GM19240 (cell line): ENCODE measurements at regions not wholly inside any gene's neighbourhood (a gene's known extent, or its start where the extent isn't known, plus 50 kb on each side); places are given as distances from the start of the nearest gene placed in this dataset.

ENCODE experiments used
- DNase-seq: peaks from one replicate; pipeline ENCODE4 v3.0.0; 2011; ENCODE audit warnings: low spot score; ENCODE audit not compliant: insufficient read length

DNA sequence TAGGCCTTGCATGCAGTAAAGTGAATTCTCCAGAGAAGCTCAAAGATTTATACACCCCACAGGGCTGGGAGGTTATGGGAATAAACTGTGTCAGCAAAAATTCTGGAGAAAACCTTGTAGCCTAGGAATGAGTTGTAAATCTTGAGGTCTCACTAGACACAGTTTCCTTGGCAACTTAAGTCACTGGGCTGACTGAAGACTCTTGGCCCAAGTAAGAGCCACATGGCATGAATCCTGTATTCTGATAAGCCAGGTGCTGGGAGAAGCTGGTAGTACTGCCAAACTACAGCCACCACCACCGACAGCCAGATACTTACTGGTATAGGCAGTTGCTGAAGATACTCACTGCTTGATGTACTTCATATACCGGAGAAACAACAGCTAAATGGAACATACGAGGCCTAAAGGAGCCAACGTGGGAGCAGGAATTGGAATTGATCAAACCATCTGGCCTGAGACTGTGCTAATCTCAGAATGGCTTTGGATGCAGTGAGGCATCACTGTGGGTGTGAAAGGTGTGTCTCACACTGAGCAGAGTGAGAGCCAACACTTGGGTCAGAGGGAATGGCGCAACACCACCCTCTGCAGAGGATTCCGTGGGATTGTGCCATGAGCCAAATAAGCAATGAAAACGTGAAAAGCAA lies 102.8 kb upstream of the TMCC3 start:
- DNase-seq: no peak

DNA sequence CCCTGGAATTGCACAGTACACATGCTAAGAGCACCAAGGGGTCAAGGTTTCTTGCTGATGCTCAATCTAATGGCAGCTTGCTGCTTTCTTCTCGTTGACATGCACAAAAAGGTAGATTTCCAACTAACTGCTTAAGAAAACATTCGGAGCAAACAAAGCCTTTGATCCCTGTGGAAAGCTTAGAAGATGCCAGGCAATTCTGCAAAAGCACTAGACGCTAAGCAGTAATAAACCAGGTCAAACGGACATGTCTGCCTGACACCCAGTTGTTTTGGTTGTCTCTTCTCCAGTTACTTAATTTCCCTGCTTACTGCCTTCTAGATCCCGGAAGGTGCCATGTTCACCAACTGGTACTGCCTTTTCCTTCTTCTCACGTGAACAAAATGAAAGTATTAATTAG lies 100.5 kb upstream of the TMCC3 start:
- no peak for DNase-seq

DNA sequence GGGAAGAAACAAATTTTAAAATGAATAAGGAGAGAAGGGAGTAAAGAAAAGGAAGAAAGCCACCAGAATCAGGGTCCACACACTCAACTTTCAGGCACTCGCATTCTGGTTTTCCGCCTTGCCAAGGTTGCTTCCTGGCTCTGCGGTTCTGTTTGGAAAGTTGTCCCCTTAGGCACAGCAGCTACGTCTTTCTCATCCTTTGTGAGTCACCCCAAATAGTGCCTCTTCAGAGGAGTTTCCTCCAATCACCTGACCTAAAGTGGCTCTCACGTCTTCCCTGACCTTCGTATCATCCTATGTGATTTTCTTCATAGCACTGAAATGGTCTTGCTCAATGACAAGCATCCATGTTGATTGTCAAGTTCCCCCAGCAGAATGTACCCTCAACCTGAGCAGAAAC lies 99.5 kb upstream of the TMCC3 start:
- no peak for DNase-seq

DNA sequence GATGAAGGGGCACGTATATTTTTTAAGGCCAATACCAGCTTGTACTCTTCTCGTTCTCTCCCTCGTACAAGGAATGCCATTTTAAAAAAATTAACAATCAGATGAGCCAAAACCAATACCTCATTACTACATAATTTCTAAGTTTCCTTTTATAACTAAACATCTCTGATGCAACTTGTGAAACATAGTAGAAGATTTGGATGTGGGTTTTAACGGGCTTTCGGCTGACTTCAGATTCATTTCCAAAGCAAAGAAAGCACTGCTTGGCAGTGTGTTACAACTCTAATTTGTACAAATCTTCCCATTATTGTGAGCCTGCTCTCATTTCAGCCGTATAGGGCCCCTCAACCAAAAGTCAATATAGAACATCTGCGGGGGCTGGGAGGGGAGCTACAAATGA lies 99.1 kb upstream of the TMCC3 start:
- no peak for DNase-seq

DNA sequence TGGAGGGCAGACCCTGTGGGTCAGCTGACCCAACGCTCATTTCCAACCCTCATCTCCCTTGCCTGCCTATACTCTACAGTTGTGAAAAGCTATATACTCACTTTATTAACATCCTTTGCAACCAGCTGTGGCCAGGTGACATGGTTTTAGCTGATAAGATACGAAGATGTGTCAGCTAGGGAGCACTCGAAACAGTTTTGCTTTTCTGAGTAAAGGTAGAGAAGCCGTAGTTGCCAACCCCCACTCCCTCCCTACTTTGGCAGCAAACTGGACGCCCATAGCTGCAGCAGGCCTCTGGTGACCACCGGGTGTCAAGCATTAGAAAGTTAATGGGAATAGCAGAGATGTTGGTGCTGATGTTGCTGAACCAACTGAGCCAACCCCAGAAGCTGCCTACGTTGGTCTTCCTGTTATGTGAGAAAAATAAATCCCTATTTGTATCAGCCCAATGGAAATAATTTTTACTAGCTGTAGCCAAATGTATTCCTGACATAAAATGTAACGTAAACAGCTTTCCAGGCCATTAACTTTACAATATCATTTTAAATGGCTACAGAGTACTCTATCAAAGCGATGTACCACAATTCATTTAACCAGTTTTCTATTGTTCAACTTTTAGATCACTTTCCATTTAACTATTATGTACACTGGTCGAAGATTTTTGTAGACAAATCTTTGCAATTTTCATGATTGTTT lies 98.5 kb upstream of the TMCC3 start:
- no peak for DNase-seq

DNA sequence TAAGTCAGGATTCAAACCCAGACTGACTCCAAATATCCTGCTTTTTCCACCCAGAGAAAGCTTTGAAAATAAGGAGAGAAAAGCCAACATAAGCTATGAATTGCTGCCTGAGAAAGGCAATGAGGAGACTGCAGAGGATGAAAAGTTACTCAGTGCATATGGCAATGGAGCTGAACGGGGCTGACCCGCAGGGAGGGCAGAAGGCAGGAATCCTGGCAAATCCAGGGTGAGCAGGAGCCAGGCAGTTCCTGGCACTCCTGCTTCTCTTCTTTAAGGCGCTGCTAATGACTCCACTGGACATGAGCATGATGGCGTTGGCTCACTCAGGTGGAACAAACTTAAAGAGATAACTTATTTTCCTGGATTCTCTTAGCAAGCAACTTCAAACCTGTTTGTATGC lies 95.2 kb upstream of the TMCC3 start:
- DNase-seq: no peak

DNA sequence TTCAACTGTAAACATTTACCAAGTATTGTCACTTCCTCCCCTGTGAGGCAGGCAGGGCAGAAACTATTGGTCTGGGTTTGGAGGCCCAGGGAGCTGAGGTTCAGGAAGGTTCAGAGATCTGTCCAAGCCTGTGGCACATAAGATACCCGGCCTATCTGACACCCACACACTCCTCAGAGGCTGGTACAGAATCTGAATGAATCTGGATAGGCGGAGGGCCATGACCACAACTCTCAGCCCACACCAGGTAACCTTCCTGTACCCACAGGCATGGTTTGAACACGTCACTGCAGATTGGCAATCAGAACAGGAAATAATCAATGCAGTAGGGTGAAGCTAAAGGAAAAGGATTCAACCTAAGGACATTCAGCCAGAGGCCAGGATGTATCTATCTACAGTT lies 92.8 kb upstream of the TMCC3 start:
- no peak for DNase-seq

DNA sequence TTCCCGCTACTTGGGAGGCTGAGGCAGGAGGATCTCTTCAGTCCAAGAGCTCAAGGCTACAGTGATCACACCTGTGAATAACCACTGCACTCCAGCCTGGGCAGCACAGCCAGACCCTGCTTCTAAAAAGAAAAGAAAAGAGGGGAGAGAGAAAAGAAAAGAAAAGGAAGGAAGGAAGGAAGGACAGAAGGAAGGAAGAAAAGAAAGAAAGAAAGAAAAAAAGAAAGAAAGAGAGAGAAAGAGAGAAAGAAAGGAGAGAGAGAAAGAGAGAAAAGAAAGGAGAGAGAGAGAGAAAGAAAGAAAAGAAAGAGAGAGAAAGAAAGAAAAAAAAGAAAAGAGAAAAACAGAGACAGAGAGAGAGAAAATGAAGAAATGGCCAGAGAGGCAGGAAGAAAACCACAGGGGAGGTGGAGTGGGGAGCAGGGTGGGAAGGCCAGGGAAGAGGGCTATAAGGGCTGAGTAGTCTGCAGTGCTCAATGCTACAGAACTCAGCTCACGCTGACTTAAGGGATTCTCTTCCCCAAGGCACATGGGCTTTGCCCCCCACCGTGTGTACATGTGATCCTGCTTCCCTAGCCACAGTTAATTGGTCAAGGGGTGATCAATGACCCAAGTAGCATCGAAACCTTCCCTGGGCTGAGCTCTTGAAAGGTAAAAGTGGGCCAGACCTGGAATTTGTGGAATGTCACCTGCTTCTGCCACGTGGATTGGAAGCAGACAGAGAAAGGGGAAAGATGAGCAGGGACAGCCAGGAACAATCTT lies 90.4 kb upstream of the TMCC3 start:
- no peak for DNase-seq

DNA sequence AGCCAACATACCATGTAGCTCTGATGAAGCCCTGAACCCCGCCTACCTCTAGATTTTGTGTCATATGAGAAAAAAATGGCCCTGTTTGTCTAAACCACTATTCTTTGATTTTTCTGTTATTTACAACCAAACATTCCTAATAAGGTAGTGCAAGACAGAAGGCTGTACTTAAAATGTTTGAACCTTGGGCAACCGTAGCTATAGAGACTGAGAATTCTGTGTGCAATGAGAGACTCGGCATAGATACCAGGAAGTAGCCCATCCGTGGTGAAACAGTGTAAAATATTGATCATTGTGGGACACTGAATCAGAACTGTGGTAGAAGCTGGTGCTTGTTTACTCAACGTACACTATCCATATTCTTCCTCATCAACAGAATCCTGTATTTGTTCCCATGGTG lies 86.5 kb upstream of the TMCC3 start:
- DNase-seq: no peak

DNA sequence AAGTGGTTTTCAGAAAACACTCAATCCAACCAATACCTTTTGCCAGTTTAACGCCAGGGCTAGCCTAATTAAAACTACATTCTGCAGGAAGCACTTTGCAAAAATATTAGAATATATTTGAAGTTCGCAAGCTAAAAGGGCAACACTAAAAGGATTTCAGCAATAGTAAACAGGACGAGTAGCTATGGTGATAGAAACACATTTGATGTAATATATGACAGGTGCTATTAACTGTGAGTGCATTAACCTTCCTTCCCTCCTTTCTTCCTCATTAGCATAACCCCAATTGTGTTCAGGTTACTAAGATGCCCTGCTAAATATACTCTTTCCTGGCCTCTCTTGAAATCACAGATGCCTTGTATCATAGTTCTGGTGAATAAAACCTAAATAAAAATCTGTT lies 85.6 kb upstream of the TMCC3 start:
- no peak for DNase-seq

DNA sequence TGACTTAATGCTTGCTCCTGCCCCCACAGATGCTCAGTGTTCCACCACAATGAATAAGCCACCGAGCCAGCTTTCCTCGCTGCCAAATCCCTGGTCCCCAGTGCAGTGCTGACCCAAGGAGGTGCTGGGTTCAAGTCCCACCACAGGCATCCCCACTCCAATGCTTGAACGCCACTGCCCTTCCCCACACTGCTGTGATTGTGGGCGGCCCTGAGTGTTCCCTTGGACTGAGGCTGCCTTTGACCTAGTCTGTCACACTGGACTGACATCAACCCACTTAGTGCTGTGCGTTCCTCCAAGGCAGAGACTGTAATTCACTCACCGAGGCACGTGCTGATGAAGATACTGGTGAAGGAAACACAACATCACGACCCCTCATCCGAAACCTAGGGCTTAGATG lies 83.4 kb upstream of the TMCC3 start:
- DNase-seq: no peak

DNA sequence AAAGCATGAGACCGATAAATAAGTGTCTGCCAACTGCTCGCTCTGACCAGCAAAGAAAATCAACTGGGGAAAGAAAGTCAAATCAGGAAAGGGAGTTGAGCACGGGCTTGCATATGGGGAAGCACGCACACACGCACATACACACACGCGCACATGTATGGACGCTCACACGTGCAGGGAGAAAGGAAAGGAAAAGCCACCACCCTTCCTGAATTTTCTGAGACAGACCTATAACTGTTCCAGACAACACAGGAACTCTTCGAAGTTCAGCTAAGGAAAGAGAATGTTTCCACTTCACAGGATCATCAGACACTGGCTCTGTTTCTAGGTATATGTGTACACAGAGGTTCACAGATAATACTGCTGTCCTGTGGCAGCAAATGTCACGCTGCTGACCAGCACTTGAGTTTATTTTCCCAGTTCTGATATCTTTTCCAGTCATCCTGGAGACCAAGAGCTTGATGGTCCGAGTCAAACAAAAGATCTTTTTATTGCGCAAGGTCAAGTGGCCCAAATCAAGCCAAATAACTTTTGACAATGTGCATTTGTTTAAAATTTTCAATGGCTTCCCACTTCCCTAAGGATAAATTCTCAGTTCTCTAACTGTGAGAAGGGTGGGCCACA lies 82.1 kb upstream of the TMCC3 start:
- DNase-seq: no peak

DNA sequence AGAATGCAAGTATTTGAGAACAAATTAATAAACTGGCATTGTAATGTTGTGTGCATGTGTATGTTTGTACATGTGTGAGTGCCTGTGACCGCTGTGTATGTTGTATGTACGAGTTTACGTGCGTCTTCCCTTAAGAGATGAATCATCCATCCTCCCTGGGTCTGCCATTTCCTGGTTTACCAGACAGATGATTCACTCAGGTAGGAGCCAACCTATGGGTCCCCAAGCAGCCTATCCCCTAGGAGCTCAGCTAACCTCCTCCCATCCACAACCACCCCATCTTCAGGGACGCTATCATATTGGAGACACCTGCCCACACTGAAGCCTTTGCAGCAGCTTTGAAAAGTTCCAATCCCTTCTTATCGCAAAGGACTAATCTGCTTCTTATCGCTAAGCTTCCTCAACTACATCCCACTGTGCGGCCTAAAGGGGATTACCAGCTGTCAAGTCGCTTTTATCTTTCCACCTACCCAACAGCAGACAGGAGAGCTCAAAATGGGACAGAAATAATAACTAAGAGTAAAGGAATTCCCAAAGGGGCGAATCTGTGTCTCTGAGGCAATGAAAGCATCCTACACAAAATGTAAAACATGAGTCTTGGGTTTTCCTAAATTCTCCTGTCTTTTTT lies 81.5 kb upstream of the TMCC3 start:
- DNase-seq: no peak

DNA sequence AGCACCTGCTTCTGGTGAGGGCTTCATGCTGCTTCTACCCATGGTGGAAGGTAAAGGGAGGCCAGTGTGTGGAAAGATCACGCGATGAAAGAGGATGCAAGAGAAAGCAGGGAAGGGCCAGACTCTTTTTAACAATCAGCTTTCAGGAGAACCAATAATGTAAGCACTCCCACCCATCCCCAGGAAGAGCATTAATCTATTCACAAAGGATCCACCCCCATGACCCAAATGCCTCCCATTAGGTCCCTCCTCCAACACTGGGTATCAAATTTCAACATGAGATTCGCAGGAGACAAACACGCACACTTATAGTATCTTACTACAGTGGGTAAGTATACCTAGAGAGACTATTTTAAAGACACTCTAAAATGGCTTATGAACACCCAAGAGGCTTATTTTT lies 80.5 kb upstream of the TMCC3 start:
- DNase-seq: no peak

DNA sequence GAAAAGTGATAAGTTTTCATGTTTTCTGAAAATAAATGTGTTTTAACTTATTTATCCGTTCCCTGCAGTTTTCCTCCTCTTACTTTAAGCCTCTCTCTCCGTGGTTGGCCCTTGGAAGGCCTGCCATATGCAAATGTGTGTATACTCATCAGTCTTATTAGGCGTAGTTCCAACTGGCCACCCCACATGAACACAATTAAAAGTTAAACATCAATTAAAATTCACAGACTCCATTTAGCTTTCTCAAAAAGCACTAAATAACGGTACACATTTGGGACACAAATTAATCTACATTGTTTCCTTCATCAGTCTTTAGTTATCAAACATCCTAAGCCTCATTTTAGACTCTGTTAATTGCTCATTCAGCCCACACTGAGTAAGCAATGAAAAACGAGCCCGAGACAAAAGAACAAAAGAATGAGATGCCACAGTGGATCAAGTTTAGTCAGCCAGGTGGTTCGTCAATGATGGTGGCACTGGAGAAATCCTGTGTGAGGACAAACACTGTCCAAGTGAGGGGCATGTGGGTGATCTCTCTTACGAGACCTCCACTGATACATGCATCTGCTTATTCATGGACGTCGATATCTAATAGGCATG lies 76.0 kb upstream of the TMCC3 start:
- DNase-seq: no peak

DNA sequence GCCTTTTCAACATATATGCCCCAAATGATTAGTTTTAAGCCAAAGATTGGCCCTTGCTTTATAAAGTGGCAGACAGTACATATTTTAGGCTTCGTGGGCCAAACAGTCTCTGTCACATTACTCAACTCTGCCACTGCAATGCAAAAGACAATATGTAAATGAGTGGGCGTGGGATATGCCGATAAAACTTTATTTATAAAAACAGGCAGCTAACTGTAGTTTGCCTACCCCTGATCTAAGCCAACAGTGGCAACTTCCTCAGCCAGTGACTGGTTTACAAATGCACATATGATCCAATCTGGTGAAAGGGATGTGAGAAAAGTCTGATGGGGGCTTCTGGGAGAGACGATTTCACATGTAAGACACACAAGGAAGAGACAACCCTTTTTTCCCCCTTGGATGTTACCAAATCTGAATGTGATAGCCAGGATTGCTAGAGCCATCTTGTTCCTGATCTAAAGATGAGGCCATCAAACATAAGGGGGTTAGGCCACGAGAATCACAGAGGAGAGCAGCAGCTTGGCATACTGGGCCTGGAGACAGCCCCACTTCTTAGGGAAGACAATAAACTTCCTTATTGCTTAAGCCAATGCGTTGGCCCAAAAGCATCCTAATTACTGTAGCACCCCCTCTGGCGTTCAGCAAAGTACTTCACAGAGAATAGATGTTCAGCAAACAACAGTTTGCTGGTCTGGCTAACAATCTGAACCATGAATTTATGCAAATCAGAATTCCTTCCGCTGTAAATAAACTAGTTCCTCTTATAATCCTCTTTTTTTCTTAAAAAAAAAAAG lies 75.2 kb upstream of the TMCC3 start:
- no peak for DNase-seq

DNA sequence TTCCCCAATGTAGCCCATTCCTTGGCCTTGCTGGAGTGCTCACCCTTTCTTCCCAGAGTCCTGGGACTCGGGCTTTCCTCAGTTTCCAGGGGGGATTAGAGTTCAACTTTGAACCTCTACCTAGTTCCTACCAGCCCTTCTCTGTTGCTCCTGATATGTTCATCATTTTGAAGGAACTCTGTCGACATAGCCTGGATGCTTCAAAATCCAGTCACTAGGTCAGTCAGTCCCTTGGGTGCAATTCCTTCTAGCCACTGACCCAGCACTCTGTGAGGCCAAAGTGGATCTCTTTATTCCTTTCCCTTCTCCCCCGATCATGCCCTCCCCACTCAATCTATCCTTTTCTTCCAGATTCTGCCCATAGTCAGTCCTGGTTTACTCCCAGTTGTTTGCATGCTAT lies 72.3 kb upstream of the TMCC3 start:
- no peak for DNase-seq

DNA sequence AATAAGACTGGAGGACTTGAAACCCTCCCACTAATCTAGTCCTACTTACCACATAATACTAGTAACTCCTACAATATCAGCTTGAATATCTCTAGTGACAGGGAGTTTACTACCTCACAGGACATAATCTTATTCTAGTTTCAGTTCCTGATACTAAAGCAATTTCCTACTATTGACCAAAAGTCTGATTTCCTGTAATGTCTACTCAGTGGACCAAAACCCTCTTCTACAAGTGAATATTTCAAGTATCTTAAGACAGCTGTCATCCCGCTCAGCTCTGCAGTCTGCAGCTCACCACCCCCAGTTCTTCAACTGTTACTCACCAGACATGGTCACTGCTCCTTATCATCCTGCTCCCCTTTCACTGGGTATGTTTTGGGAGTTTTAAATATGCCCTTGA lies 70.8 kb upstream of the TMCC3 start:
- peak; percentile 34 for DNase-seq

DNA sequence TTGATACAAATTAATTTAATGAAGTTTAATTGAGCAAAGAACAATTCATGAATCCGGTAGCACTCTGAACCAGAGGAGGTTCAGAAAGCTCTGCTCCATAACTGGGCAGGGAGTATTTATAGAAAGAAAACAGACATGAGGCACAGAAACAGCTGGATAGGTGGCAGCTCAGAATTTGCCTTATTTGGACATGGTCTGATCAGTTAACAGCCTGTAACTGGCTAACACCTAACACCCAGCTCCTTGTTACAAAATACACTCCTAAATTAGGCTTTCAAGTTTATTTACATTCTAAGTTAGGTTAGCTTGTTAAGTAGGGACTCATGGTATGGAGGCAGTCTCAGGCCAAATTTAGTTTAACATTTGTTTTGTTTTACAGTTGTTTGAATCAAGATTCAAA lies 67.8 kb upstream of the TMCC3 start:
- DNase-seq: no peak

DNA sequence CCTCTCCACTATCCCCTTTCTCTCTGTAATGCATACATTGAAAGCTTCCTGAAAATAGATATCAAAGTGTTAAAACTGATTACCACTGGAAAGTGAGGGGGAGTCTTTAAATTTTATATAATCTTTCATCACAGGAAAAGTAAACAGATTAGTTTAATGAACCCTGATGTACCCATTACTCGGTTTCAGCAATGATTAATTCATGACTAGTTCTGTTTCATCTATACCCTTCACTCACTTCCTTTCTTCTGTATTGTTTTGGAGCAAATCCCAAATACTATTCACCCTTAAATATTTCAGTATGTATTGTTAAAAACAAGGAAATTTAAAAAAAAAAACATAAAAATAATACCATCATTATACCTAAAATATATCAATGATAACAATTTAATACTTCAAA lies 67.3 kb upstream of the TMCC3 start:
- DNase-seq: no peak

DNA sequence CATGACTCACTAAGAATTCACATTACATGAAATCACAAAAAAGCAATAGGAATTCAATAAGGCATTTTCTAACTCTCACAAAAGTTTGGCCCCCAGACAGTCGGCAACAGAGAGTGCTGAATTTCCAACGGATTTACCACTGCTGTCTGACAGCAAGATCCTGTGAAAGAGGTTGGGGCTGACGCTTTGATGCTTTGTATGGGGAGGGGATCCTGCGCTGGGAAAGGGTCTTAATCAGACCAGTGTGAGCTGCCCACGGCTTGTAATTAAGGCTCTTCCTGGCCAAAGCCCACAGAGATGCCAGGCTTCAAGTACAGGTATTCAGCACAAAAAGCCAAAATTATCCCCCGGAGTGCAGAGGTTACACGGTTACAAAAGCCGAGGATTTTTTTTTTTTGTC lies 66.8 kb upstream of the TMCC3 start:
- DNase-seq: no peak
